ENCODE measurements at regions not wholly inside any gene's neighbourhood (a gene's known extent, or its start where the extent isn't known, plus 50 kb on each side); places are given as distances from the start of the nearest gene placed in this dataset.

DNA sequence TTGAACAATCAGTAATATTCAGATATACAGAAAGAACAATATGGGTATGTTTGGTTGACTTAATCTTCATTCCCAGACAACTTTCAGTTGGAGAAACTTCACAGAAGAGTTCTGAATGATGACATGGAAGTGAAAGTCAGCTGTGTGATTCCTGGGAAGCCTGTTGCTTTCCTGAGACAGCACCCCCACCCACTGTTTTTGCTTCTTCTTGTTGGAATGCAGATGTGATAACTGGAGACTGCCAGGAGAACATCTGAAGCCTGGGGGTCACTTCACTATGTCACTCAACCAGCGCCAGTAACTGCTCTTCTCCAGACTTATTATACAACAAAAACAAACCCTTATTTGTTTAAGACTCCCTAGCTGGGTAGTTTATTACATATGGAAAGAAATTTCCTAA lies 599.4 kb downstream of the ZIC1 start:
- Histone ChIP-seq H3K4me3 (no peak overlapping the region), H3K36me3 (no peaks in the 10 kb centered on the region), H3K27ac (no peak overlapping the region), H3K9me3 (no peaks in the 10 kb centered on the region), H3K27me3 (no peaks in the 10 kb centered on the region), H3K4me1 (no peaks in the 10 kb centered on the region)
- TF ChIP-seq EP300 (IDR thresholded peaks at IDR 0.05) (no peak), POLR2AphosphoS5 (IDR thresholded peaks at IDR 0.05) (no peak), POLR2A (IDR thresholded peaks at IDR 0.05) (no peak)
- TF ChIP-seq, protein P1, sequence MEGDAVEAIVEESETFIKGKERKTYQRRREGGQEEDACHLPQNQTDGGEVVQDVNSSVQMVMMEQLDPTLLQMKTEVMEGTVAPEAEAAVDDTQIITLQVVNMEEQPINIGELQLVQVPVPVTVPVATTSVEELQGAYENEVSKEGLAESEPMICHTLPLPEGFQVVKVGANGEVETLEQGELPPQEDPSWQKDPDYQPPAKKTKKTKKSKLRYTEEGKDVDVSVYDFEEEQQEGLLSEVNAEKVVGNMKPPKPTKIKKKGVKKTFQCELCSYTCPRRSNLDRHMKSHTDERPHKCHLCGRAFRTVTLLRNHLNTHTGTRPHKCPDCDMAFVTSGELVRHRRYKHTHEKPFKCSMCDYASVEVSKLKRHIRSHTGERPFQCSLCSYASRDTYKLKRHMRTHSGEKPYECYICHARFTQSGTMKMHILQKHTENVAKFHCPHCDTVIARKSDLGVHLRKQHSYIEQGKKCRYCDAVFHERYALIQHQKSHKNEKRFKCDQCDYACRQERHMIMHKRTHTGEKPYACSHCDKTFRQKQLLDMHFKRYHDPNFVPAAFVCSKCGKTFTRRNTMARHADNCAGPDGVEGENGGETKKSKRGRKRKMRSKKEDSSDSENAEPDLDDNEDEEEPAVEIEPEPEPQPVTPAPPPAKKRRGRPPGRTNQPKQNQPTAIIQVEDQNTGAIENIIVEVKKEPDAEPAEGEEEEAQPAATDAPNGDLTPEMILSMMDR (IDR thresholded peaks at IDR 0.05): no peak
- 48 to 53% methylated on average over 1 of the region's 1 CpG for WGBS, 2 donors
- ATAC-seq (ENCODE audit: low FRiP score in 2 of 2) (no peak), DNase-seq (no peak)

DNA sequence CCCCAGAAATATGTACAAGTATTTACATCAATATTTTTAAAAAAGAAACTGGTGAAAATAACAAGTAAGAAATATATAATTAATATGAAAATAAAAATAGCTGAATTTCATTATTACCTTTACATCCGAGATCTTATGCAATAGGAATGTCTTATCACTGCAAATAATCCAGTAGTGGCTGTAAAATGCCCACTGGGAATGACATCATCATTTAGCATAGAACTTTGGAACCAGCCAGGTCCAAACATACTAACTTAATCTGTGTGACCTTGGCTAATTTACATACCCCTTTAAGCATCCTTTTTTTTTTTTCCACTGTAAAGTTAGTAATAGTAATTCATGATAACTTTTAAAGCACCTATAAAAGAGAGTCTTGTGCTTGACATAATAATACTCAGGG lies 611.7 kb downstream of the ZIC1 start:
- Histone ChIP-seq H3K9me3 (peaks cover 0 to 5% (median 2%) of the 10 kb centered on the region in 4 donors), H3K36me3 (no peaks in the 10 kb centered on the region), H3K4me1 (no peaks in the 10 kb centered on the region), H3K27me3 (no peaks in the 10 kb centered on the region), H3K27ac (no peak overlapping the region), H3K4me3 (no peak overlapping the region)
- WGBS, 2 donors: 71 to 77% methylated on average over 1 of the region's 1 CpG
- DNase-seq (no peak), ATAC-seq (ENCODE audit: low FRiP score in 2 of 2) (no peak)
- TF ChIP-seq POLR2A (IDR thresholded peaks at IDR 0.05) (no peak), EP300 (IDR thresholded peaks at IDR 0.05) (no peak), POLR2AphosphoS5 (IDR thresholded peaks at IDR 0.05) (no peak)
- TF ChIP-seq, protein P1 (IDR thresholded peaks at IDR 0.05): no peak

DNA sequence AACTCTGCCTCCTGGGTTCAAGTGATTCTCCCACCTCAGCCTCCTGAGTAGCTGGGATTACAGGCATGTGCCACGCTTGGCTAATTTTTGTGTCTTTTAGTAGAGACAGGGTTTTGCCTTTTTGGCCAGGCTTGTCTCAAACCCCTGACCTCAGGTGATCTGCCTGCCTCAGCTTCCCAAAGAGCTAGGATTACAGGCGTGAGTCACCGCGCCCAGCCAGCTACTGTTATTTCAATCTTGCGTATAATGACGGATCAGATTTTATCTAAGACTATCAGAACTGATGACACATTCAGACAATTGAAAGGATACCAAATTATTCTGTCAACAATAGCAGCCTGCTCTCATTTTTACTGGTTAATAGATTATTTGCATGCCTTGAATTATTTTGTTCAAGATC lies 612.2 kb downstream of the ZIC1 start:
- no peak overlapping the region for H3K27ac ChIP-seq
- ATAC-seq (ENCODE audit: low FRiP score in 2 of 2) (no peak), DNase-seq (no peak)
- H3K4me1 ChIP-seq: no peaks in the 10 kb centered on the region
- H3K36me3 ChIP-seq: no peaks in the 10 kb centered on the region
- peaks cover 0 to 4% (median 2%) of the 10 kb centered on the region in 4 donors for H3K9me3 ChIP-seq
- no peak overlapping the region for H3K4me3 ChIP-seq
- H3K27me3 ChIP-seq: no peaks in the 10 kb centered on the region
- 94 to 95% methylated on average over 6 of the region's 6 CpGs for WGBS, 2 donors
- TF ChIP-seq EP300 (IDR thresholded peaks at IDR 0.05) (no peak), POLR2AphosphoS5 (IDR thresholded peaks at IDR 0.05) (no peak), POLR2A (IDR thresholded peaks at IDR 0.05) (no peak)
- TF ChIP-seq, protein P1 (IDR thresholded peaks at IDR 0.05): no peak

DNA sequence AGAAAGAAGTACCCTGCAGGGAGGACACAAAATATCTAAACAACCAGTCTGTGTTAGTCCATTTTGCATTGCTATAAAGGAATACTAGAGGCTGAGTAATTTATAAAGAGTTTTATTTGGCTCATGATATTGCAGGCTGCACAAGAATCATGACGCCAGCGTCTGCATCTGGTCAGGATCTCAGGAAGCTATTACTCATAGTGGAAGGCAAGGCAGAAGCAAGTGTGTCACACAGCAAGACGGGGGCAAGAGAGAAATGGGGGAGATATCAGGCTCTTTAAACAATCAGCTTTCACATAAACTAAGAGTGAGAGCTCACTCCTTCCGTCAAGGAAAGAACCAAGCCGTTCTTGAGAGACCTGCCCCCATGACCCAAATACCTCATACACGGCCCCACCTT lies 614.8 kb downstream of the ZIC1 start:
- Histone ChIP-seq H3K27me3 (no peaks in the 10 kb centered on the region), H3K4me1 (no peaks in the 10 kb centered on the region), H3K4me3 (no peak overlapping the region), H3K27ac (no peak overlapping the region), H3K9me3 (peaks cover 0 to under 1% (median 0%) of the 10 kb centered on the region in 4 donors), H3K36me3 (no peaks in the 10 kb centered on the region)
- 68 to 79% methylated on average over 6 of the region's 6 CpGs for WGBS, 2 donors
- no peak for TF ChIP-seq POLR2A (IDR thresholded peaks at IDR 0.05)
- no peak for TF ChIP-seq EP300 (IDR thresholded peaks at IDR 0.05)
- TF ChIP-seq, protein P1 (IDR thresholded peaks at IDR 0.05): no peak
- TF ChIP-seq POLR2AphosphoS5 (IDR thresholded peaks at IDR 0.05): no peak
- ATAC-seq (ENCODE audit: low FRiP score in 2 of 2): peak in 1 of 2 donors; percentile 85
- no peak for DNase-seq

DNA sequence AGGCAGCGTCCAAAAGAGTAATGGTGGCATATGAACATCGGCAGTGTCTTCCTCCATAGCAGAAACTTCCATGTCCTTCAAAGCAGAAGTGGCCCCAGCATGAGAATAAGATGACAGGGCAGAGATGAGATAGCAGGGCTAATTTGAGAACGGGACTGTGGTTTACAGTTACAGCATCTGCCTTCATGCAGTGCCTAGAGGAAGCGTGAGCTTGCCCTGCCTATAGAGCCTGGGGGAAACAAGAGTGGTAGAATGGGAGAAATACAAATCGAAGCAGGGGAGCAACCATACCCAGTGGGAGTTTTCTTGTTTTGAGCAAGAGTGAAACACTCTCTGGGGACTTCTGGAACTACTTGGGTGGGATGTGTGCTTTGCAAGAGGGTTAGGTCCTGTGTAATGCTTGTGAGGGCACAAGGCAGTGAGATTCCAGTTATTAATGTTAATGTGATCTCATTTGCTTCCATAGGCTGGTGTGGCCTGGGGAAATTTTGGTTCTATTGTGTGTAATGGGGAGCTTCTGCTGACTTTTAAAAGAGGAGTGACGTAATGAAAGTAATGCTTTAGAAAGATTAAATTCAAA lies 616.9 kb downstream of the ZIC1 start:
- H3K27me3 ChIP-seq: no peaks in the 10 kb centered on the region
- TF ChIP-seq, protein P1 (IDR thresholded peaks at IDR 0.05): no peak
- no peak for TF ChIP-seq EP300 (IDR thresholded peaks at IDR 0.05)
- no peak for TF ChIP-seq POLR2A (IDR thresholded peaks at IDR 0.05)
- no peak for TF ChIP-seq POLR2AphosphoS5 (IDR thresholded peaks at IDR 0.05)
- WGBS, 2 donors: 83 to 87% methylated on average over 6 of the region's 6 CpGs
- ATAC-seq (ENCODE audit: low FRiP score in 2 of 2): no peak
- H3K4me3 ChIP-seq: no peak overlapping the region
- DNase-seq: no peak
- H3K4me1 ChIP-seq: no peaks in the 10 kb centered on the region
- no peaks in the 10 kb centered on the region for H3K9me3 ChIP-seq
- no peaks in the 10 kb centered on the region for H3K36me3 ChIP-seq
- H3K27ac ChIP-seq: no peak overlapping the region
